Ureter (tissue), 1 donor: ENCODE measurements at regions not wholly inside any gene's neighbourhood (a gene's known extent, or its start where the extent isn't known, plus 50 kb on each side); places are given as distances from the start of the nearest gene placed in this dataset.

Experiments
- DNase-seq: peaks from one replicate; pipeline ENCODE4 v3.0.0-alpha.2; 2020; ENCODE audit warnings: low spot score
- donor health status: DM: yes; HTN: yes; CAD: no.

DNA sequence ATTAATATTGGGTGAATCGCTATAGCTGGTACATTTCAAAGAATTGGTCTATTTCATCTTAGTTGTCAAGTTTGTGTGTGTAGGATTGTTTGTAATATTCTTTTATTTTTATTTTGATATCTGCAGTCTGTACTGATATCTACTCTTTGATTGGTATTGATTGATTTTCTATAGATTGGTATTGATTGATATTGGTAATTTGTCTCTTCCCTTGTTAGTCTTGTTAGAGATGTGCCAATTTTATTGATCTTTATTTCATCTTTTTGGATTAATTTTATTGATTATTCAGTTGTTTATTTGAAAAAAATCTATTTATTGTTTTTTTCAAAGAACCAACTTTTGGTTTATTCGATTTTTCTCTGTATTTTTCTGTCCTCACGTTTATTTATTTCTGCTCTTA is 61.4 kb downstream of the TM2D3 start:
- no peak for DNase-seq

DNA sequence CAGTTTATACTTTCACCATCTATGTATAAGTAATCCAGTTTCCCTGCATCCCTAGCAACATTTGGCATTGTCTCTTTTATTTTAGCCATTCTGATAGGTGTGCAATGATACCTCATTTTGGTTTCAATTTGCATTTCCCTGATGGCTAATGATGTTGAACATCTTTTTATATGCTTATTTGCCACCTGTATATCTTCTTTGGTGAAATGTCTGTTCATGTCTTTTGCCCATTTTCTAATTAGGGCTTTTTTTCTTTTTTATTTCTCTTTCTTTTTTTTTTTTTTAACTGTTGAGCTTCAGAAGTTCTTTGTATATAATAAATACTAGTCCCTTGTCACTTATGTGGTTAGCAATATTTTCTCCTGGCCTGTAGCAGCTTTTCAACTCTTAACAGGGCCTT is 68.9 kb downstream of the TM2D3 start:
- no peak for DNase-seq

DNA sequence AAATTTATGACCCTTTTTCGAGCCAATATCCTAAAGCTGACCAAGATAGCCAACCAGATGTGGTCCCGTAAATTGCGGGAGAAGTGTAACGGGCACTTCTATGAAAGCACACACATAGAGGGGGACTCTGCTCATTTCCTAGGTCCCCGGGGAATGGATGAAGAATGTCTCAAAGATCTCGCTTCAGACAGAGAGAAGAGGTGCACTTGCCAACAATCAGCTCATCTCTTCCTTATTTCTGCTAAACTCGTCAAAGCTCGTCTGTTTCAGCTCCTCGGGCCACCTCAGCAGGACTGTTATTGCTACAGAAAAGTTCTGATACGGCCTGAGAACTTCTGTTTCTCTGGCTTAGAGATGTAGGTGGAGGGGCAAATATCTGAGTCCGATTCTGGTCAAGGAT is 71.8 kb downstream of the TM2D3 start:
- DNase-seq = no peak

DNA sequence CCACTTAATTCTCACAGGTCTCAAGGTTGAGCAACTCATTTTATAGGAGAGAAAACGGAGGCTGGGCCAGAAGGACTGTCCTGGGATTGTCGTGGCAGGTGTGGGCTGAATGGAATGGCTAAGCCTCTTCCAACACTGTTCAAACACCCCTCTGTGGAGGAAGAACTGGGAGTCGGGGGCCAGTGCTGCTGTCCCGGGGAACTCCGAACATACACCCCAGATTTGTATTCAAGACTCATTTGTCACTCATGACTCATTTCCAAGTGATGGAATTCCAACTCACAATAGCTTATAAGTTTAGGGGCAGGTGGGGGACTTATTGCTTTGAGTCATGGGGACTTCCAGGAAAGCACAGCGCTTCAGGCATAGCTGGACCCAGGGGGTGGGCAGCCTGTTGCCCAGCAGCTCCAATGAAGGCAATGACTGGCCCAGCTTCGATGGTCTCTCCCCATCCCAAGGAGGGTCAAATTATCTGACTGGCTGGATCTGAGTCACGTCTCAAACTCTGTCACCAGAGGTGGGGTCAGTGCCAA is 72.5 kb downstream of the TM2D3 start:
- no peak for DNase-seq

DNA sequence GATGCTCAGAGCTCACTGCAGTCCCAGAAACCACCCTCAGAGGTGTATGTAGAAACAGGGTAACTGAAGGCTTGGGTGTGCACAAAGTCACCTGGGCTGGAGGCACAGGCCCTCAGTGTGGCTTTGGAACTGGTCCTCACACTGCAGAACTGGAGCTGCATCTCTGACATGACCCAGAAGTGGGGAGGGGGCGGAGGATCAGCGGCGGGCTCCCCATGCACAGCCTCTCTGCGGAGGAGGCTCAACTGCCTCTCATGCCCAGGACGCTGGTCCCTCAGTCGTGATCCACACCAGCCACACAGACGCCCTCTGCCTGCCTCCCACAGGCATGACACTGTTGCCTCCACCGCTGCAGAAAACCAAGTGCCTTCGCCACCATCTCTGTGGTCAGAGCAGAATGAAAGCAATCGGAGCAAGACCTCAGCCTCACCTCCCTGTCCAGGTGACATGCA is 73.7 kb downstream of the TM2D3 start:
- DNase-seq = no peak

DNA sequence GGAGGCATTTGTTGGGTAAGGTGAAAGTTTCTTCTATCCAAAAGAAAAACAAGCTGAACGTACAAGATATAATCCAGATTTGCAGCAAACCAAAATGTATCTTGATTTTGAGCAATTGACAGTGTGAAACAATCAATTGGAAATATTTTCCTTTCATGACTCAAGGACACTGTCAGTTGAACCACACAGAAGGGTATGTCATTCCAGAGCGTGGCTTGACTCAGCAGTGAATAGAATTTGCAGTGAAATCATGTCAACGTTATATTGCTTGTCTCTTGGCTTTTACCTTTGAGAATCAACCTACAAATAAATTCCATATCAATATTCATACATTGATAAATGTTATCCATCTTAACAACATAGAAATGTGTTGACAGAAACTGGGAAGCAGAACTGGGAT is 78.2 kb downstream of the TM2D3 start:
- no peak for DNase-seq

DNA sequence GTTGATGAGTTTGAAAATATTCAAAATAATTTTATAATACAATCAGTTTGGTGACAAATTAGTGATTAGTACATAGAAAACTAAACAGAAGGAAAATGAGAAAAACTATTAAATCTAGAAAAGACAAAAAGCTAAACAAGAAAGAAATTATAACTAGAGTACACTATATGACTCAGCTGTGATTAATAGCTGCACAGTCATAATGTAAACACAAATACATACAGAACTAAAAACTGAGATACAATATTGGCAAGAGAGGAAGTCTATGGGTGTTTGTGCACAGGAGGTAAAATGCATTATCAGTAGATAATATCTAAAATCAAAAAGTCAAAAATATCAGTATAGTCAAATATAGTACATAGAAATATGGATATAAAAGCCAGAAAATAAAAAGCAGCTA is 80.7 kb upstream of the PCSK6 start:
- DNase-seq = no peak

DNA sequence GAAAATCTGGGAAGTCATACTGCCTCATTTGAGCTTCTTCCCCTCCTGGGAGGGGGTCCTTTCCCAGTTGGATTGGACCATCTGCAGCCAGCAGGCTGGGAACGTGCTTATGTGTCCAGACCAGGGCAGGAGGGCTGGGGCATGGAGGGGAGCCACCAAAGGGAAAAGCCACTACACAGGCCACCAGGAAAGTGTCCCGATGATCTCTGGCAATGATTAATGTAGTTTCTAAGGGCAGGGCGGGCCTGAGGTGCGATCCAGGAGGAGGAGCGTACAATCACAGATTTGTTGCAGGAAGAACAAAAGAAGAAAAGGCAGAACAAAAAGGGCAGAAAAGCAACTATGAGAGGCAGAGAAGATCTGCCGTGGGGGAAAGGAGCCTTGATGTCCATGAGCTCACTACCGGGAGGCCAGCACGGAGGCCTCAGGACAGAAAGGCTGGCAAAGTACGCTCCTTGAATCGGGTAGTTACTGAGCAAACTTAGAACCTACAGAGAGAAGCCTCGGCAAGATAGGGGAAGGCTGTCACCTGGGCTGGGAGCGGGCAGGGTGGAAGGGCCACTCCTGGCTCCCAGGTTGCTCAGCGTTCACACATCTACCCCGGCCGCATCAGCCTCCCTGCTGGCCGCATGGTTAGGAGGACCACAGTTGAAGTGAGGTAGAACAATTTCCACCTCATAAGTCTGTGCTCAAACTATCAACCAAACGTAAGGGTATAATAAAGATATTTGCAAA is 79.5 kb upstream of the PCSK6 start:
- no peak for DNase-seq

DNA sequence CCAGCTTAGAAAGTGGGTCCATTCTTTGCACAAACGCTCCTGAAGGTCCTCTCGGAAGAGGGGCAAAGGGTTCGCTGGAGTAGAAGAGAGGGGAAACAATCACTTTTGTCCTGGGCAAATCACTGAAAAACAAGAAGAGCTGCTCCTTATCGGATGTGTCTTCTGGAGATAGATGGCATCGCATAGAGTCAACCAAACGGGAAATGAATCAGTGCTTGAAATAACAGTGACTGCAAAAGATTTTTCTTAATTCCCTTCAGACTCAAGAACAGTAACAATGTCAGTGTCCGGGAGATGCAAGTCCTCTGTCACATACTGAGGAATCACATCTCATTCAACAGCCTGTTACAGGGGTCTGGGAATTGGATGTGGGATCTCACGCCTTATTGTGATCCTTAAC is 78.8 kb upstream of the PCSK6 start:
- DNase-seq = no peak

DNA sequence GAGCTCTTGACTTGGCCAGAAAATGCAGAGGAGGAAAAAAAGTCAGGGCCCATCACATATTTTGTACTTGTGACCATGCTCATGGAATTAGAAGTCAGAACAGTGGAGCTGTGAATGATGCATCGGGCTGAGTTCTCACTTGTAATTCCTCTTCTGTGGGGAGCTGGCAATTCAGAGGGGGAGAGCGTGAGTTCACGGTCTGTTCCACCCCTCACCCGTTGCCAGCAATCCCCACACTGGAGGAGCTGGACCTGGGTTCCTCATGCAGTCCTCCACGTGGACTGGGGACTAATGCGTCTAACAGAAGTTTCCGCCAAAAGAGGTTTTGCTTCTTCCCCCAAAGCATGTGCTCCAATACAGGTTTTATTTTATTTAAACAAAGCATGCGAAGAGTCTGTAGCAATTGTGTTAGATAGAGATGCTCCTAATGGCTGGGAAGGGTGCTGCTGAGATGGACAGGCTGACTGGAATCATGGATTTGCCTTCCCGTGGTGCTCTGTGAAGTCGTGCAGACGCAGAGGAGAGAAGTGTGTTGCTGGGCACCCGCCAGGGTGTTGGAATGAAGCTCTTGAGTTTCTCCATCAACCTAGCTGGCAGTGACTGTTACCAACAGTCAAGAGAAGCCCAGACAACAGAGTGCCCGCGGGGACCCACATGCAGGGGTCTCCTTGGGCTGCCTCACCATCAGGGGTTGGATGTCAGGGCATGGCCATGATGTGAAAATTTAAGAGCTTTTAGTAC is 77.4 kb upstream of the PCSK6 start:
- no peak for DNase-seq

DNA sequence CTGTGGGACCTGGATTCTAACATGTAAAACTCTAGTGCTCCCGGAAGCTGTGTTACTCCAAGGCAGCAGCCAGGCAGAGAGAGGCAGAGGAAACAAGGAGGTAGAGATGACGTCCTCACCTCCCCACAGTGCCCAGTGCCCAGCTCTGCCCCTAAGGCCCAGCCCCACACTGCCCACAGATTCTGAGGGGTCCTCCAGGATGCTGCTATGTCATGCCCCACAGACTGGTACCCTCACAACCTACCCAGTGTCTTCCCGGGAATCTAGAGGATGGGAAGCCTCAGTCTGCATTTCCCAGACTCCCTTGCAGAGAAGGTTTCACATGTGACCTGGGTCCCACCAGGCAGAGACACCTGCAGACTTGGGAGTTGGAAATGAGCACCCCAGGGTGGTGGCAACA is 75.9 kb upstream of the PCSK6 start:
- DNase-seq = no peak

DNA sequence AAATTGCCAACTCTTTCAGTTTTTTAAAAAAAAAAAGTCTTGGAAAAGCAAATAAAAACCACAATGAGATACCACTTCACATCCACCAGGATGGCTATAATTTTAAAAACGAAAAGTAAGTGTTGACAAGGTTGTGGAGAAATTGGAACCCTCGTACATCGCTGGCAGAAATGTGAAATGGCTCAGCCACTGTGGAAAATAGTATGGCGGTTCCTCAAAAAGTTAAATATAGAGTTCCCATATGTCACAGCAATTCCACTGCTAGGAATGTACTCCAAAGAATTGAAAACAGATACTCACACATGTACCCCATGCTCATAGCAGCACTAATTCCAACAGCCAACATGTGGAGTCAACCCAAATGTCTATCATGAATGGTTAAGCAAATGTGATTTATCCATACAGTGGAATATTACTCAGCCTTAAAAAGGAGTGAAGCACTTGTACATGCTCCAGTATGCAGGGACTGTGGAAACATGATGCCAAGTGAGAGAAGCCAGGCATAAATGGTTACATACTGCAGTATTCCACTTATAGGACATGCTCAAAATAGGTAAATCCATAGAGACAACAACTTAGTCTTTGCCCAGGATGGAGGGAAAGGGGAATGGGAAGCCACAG is 73.8 kb upstream of the PCSK6 start:
- DNase-seq = peak; percentile 5

DNA sequence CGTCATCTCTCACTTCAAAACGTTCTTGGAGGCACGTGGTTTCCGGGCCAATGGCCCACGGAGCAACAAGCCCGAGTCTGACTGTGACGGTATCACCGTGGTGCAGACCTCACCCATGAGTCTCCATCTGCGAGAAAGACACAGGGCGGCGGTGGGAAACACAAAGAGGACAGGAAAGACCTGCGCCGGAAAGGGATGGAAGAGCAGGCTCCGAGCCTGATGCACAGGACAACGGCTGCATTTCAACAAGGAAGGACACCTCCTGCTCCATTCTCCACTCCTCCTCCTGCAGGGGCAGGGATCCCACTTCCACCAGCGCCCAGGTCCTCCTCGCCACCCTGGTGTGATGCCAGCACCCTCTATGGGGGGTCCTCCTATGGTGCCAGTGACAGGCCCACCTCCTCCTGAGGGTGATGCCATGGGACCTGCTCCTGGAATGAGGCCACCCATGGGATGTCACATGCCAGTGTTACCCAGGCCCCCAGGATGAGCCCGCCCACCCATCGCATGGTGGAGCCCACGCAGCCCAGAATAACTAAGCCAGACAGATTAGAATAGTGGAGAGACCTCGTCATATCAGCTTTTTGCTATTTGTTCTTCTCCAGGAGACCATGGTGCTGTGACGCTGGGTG is 73.0 kb upstream of the PCSK6 start:
- peak; percentile 20 for DNase-seq

DNA sequence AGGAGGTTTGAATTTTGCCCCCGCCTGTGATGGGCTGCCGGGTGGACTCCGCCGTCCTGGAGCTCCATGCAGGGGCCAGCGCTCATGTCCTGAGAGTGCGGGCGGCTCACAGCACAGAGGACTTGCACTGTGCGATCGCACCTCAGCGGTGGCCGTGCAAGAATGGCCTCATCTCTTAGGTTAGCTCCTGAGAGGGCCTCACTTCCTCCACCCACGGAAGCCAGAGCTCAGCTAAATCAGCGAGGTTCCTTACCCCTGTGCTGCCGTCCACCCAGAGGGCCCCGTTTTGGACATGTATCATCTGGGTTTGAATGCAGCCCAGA is 72.0 kb upstream of the PCSK6 start:
- DNase-seq = peak; percentile 17

DNA sequence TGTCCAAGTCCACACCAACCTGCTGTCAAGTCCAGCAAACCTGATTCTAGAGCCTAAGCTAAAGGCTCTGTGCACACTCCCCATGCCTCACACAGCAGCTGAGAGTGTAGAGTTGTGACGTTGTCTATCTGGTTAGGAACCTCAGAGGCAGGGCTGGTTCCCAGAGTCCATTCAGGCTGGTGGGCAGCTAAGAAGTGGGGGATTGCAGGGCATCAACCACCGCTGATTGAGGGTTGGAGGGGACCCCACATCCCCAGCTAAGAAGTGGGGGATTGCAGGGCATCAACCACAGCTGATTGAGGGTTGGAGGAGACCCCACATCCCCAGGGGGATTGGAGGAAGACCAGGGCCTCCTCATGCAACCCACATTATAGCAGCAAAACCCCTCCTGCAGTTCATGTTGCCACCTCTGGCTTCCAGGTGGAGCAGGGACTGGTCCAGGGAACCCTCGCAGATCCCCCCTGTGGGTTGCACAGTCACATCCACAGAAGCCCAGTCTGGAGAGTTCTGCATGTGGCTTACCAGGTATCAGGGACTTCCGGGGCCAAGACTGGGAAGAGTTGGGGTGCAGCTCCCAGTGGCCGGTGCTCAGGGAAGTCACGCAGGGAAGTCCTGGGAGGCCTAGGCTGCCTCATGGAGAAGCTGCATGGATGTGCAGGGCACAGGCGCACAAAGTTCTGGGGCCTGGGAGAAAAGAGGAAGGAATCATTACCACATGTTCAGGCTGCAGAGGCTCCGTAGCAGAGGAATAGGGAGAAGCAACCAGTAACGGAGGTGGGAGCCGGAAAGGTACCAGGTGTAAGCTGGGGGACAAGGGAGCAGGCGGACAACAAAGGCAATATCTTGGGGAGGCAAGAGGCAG is 71.4 kb upstream of the PCSK6 start:
- peak; percentile 29 for DNase-seq

DNA sequence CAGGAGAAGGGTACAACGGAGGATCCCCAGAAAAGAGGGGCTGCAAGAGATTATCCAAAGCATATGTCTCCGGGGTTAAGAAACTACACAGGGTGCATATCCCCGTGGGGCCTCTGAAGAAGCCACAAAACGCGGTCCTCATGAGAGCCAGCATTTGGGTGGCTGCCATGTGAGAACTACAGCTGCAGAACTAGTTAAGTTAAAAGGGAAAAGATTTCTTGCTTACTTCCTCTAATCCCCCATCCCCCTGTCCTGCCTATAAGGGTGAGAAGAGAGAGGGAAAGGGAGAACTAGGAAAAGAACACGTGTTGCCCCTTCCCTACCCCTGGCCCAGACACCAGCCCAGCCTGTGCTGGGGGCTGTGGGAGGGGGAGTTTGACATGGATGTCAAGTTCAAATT is 70.4 kb upstream of the PCSK6 start:
- DNase-seq = no peak

DNA sequence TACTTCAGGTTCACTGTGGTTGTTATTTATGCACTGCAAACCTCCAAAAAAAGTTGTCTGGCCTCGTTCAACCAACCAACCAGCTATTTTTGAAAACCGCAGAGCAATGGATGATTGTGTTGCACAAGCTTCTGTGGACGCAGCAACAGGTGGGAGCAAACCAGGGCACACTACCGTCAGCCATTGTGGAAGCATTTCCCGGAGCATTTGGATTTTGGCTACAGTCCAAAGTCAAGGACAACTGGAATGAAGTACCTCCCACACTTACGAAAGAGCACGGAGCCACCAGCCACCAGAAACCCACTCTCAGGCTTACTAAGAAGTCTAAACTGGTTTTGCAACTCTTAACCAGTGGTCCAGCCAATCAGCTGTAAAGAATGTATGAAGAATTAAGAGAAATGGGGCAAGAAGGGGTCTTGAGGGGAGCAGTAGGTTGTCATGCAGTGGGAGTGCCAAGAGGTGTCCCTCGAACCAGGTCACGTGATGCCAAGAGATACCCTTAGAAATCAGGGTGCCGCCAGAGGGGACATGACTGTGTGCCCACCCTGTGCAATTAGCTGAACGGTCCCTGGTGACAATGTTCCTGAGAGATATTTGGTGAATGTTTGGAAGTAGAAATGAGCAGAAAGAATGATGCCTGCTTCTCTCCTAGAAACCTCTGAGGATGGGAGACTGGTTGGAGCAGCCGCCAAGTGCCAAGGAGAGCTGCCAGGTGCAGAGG is 68.9 kb upstream of the PCSK6 start:
- no peak for DNase-seq

DNA sequence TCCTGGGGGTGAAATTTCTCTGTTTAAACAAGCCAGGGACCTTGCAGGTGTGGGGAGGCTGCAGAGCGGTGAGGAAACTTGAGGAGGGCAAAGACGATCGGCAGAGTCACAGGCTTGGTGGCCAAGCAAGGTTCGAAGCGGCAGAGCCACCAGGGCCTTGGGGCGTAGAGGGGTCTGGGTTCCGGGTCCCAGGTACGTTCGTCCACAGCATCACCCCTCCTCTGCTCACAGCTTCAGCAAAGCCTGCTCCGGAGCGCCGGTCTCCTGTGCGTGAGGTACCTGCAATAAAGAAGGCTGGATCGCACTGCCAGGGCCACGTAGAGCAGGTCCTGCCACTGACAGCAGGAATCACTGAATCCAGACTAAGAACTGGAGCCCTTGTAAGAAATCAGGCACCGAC is 66.8 kb upstream of the PCSK6 start:
- no peak for DNase-seq

DNA sequence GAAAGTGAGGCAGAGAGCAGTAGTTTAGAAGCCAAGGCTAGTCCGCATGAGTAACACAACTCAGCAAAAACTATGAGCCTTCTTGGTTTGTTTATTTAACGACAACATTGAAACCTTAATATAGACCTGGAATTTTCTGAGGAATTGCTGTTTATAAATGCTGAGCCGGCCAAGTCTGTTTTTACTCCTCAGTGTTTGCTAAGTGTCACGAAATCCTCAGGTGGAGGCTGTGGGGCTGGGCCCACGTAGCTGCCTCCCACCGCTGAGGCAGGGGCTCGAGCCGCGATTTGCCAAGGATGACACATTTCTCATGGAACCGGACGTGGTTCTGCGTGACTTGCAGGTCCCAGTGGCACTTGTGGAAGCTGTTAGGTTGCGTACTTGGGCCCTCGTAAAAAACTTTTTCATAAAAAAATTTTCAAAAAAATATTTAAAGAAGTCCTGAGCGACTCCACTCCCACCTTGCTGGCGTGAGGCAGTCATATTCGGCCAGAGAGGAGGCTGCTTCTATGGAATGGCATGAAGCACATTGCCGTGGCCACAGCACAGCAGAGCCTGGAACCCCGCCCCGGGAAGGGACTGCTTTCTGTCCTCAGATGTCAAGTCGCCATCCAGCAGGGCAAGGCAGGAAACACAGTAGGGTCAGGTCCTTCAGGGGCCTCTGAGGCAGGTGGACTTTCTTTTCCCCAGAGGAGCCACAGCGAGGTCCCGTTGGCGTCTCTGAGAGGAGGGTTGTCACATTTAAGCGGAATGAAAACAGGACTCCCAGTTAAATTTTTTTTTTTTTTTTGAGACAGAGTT is 64.8 kb upstream of the PCSK6 start:
- no peak for DNase-seq
